BJ (cell line): ENCODE measurements at regions not wholly inside any gene's neighbourhood (a gene's known extent, or its start where the extent isn't known, plus 50 kb on each side); places are given as distances from the start of the nearest gene placed in this dataset.

Experiments used
- CTCF ChIA-PET: fragments of 350-600 bp; formaldehyde crosslinking; extraction: SDS; loops from one replicate; lab custom pipeline; 2021; ENCODE audit warnings: antibody characterized with exemption, inconsistent platforms; lab: Yijun Ruan, JAX
- POLR2A ChIA-PET: fragments of 300-600 bp; sonication (Branson Sonifier 250); formaldehyde crosslinking; extraction: SDS; loops from one replicate; lab custom pipeline; 2021; ENCODE audit warnings: antibody characterized with exemption; lab: Charles Lee
- DNase-seq: peaks from one replicate; pipeline ENCODE4 v3.0.0-alpha.2; 2011; ENCODE audit warnings: low read depth
- H3K27me3 ChIP-seq: 2 replicates; pipeline ENCODE4 v1.6.0; 2011; ENCODE audit warnings: low read length; ENCODE audit not compliant: control insufficient read depth, insufficient read depth
- H3K36me3 ChIP-seq: 2 replicates; pipeline ENCODE4 v1.5.1; 2011; ENCODE audit warnings: low read length; ENCODE audit not compliant: control insufficient read depth, insufficient read depth
- H3K4me3 ChIP-seq: 2 replicates; pipeline ENCODE4 v1.5.1; 2011; ENCODE audit warnings: low read depth, mild to moderate bottlenecking, control low read depth, low read length
- TF ChIP-seq, protein P1 (sequence below): IDR thresholded peaks from 2 replicates; pipeline ENCODE4 v1.5.1; 2011; ENCODE audit warnings: low read depth, mild to moderate bottlenecking, control low read depth, inconsistent platforms, low read length, moderate library complexity; ENCODE audit not compliant: insufficient read depth

DNA sequence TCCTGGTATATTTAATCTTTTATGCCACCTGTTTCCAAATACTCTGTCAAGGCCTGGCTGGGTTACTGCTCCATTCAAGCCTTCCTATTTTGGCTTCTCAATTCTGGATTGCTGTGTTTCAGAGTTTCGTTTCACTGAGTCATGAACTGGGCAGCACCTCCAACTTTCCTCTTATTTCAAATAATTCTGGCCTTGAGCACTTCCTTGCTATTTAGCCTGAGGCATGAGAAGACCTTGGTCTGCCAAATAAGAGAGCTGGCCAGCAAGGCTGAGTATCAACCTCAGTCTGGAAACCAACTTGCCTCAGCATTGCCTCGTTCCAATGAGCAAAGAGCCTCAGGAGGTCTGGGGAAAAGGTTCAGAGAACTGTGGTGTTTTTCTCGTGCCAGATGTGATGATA, 66.6 kb downstream of the TNFAIP3 start:
- Histone ChIP-seq H3K36me3 (no peaks in the 10 kb centered on the region), H3K4me3 (no peak overlapping the region), H3K27me3 (no peaks in the 10 kb centered on the region)
- DNase-seq: peak; percentile 73
- TF ChIP-seq, protein P1, sequence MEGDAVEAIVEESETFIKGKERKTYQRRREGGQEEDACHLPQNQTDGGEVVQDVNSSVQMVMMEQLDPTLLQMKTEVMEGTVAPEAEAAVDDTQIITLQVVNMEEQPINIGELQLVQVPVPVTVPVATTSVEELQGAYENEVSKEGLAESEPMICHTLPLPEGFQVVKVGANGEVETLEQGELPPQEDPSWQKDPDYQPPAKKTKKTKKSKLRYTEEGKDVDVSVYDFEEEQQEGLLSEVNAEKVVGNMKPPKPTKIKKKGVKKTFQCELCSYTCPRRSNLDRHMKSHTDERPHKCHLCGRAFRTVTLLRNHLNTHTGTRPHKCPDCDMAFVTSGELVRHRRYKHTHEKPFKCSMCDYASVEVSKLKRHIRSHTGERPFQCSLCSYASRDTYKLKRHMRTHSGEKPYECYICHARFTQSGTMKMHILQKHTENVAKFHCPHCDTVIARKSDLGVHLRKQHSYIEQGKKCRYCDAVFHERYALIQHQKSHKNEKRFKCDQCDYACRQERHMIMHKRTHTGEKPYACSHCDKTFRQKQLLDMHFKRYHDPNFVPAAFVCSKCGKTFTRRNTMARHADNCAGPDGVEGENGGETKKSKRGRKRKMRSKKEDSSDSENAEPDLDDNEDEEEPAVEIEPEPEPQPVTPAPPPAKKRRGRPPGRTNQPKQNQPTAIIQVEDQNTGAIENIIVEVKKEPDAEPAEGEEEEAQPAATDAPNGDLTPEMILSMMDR: no peak
- ChIA-PET POLR2A (no interaction called here), CTCF (interaction anchor here (0.8 to 2.6 kb wide), 5 partner anchors 10 to 229 kb away, joined by 3 to 13 read pairs (median 3); partner anchors contain the start of gene TNFAIP3)

DNA sequence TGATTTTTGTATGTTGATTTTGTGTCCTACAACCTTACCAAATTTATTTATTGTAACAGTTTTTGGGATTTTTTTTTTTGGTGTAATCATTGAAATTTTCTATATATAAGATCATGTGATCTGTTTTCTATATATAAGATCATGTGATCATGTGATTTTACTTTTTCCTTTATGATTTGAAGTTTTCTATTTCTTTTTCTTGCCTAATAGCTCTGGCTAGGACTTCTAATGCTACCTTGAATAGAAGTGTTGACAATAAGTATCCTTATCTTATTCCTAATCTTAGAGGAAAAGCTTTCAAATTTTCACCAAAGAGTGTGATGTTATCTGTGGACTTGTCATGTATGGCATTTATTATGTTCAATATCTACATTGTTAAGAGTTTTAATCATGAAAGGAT, 69.7 kb downstream of the TNFAIP3 start:
- TF ChIP-seq, protein P1: no peak
- Histone ChIP-seq H3K4me3 (no peak overlapping the region), H3K36me3 (no peaks in the 10 kb centered on the region), H3K27me3 (no peaks in the 10 kb centered on the region)
- POLR2A ChIA-PET: no interaction called here
- CTCF ChIA-PET: interaction anchor here (1.2 to 1.6 kb wide), 3 partner anchors 70 to 232 kb away, joined by 3 to 4 read pairs (median 4); partner anchors contain the start of gene TNFAIP3
- DNase-seq: no peak

DNA sequence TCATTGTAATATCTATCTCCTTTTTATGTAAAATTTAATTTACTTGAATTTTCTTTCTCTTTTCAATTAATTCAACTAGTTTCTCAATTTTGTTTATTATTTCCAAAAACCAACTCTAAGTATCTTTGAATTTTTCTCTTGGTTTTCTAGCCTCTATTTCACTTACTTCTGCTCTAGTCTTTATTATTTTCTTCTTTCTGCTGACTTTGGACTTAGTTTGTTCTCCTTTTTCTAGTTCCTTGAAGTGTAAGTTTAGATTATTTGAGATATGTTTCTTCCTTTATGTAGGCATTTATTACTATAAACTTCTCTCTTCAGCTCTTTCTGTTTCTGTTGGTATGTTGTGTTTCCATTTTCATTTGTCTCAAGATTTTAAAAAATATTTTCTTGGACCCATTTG, 70.8 kb downstream of the TNFAIP3 start:
- no peak for DNase-seq
- Histone ChIP-seq H3K27me3 (no peaks in the 10 kb centered on the region), H3K36me3 (no peaks in the 10 kb centered on the region), H3K4me3 (no peak overlapping the region)
- ChIA-PET CTCF (interaction anchor here (4.4 kb wide), 1 partner anchor 229 kb away, joined by 29 read pairs; no protein-coding TSS in a partner anchor), POLR2A (no interaction called here)
- TF ChIP-seq, protein P1: no peak

DNA sequence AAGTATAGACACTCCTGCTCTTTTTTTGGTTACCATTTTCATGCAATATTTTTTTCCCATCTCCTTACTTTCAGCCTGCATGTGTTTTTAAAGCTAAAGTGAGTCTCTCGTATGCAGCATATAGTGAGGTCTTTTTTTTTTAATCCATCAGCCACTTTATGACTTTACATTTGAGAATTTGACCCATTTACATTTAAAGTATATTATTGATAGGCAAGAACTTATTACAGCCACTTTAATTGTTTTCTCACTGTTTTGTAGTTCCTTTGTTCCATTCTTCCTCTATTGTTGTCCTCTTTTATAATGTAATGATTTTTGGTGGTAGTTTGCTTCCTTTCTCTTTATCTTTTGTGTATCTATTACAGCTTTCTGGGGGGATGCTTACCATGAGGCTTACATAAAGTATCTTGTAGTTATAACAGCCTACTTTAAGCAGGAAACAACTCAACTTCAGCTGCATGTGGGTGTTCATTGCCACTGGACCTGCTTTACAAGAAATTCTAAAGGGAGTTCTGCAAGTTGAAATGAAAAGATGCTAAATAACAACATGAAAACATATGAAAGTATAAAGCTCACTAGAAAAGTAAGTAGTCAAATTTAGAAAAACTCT, 71.8 kb downstream of the TNFAIP3 start:
- DNase-seq: no peak
- Histone ChIP-seq H3K36me3 (no peaks in the 10 kb centered on the region), H3K4me3 (no peak overlapping the region), H3K27me3 (no peaks in the 10 kb centered on the region)
- TF ChIP-seq, protein P1: no peak
- CTCF ChIA-PET: interaction anchor here (0.7 to 4.4 kb wide), 16 partner anchors 12 to 280 kb away, joined by 3 to 29 read pairs (median 4); partner anchors contain the start of gene TNFAIP3
- POLR2A ChIA-PET: no interaction called here

DNA sequence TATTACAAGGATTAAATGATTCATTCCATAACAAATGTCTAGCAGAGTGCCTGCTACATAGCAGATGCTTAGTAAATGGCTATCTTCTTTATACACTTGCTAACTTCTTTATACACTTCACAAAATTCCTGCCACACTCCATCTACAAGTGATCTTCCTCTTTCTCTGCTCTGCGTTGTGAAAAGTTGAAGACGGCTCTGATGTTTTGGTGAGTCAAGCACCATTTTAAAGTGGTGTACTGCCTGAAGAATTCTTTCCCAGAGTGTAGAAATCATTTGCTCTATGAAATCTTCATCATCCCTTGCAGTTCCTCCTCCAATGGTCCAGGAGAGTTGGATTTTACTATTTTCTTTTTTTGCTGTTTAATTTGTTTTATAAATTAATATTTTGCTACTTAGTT, 74.9 kb downstream of the TNFAIP3 start:
- Histone ChIP-seq H3K4me3 (no peak overlapping the region), H3K27me3 (no peaks in the 10 kb centered on the region), H3K36me3 (no peaks in the 10 kb centered on the region)
- TF ChIP-seq, protein P1: no peak
- DNase-seq: no peak
- POLR2A ChIA-PET: no interaction called here
- CTCF ChIA-PET: interaction anchor here (0.6 to 4.4 kb wide), 7 partner anchors 8 to 249 kb away, joined by 3 to 29 read pairs (median 6); partner anchors contain the start of gene TNFAIP3
